Activated naive CD8-positive, alpha-beta T cell treated with anti-CD3 and anti-CD28 coated beads, Interleukin-2, amount 10 ng/mL, durations not matched to agents 7 days and 5 days (primary cell): ENCODE measurements at regions not wholly inside any gene's neighbourhood (a gene's known extent, or its start where the extent isn't known, plus 50 kb on each side); places are given as distances from the start of the nearest gene placed in this dataset.
A peak's percentile ranks its signal among the peaks of the same experiment; 100 is the strongest.
"Not testable (repeated sequence)": the region's sequence is repeated elsewhere in the genome, so short reads cannot be mapped to it uniquely, and the experiment has no call there.

Source experiments
- ATAC-seq: fragments of 150-1000 bp; cut with Tn5 transposase; one replicate; pipeline ENCODE4 v1.10.0; 2021; ENCODE audit warnings: low read depth, moderate library complexity
- POLR2A ChIA-PET: fragments of 350-600 bp; sonication (Branson Sonifier 250); formaldehyde crosslinking; loops from one replicate; lab custom pipeline; 2021; ENCODE audit warnings: antibody characterized with exemption; lab: Charles Lee
- DNase-seq: peaks from one replicate; pipeline ENCODE4 v3.0.0; 2021
- H3K27ac Mint-ChIP-seq: one replicate; pipeline ENCODE4 v1.8.0; 2022; ENCODE audit warnings: mild to moderate bottlenecking, mixed read lengths
- H3K27me3 Mint-ChIP-seq: one replicate; pipeline ENCODE4 v1.8.0; 2022; ENCODE audit warnings: mild to moderate bottlenecking, moderate library complexity, mixed read lengths
- H3K36me3 Mint-ChIP-seq: one replicate; pipeline ENCODE4 v1.8.0; 2021; ENCODE audit warnings: mild to moderate bottlenecking, mixed read lengths
- H3K4me1 Mint-ChIP-seq: one replicate; pipeline ENCODE4 v1.8.0; 2021; ENCODE audit warnings: mixed read lengths
- H3K4me3 Mint-ChIP-seq: one replicate; pipeline ENCODE4 v1.8.0; 2022; ENCODE audit warnings: mild to moderate bottlenecking, moderate library complexity, mixed read lengths
- H3K9me3 Mint-ChIP-seq: one replicate; pipeline ENCODE4 v1.8.0; 2021; ENCODE audit warnings: mixed read lengths

- ATAC-seq, H3K4me3 Mint-ChIP-seq, H3K9me3 Mint-ChIP-seq, H3K4me1 Mint-ChIP-seq, H3K36me3 Mint-ChIP-seq, H3K27me3 Mint-ChIP-seq, POLR2A ChIA-PET, H3K27ac Mint-ChIP-seq: not testable (repeated sequence)
- peak; percentile 28 for DNase-seq
Measured at GRCh38 chr14:105643406-105644052, 117.1 kb downstream of the TMEM121 start.

- H3K9me3 Mint-ChIP-seq, H3K27me3 Mint-ChIP-seq, H3K36me3 Mint-ChIP-seq, POLR2A ChIA-PET, H3K27ac Mint-ChIP-seq, H3K4me1 Mint-ChIP-seq, ATAC-seq, H3K4me3 Mint-ChIP-seq: not testable (repeated sequence)
- DNase-seq = peak; percentile 32
Measured at GRCh38 chr14:105644053-105644435, 117.7 kb downstream of the TMEM121 start.

- H3K9me3 Mint-ChIP-seq, H3K27ac Mint-ChIP-seq, H3K27me3 Mint-ChIP-seq, POLR2A ChIA-PET, ATAC-seq, H3K4me3 Mint-ChIP-seq, H3K4me1 Mint-ChIP-seq, H3K36me3 Mint-ChIP-seq: not testable (repeated sequence)
- DNase-seq = peak; percentile 28
Measured at GRCh38 chr14:105644457-105644856, 118.1 kb downstream of the TMEM121 start.

GRCh38 chr14:105644891-105645290 lies 118.5 kb downstream of the TMEM121 start:
- H3K36me3 Mint-ChIP-seq, ATAC-seq, H3K4me1 Mint-ChIP-seq, H3K27me3 Mint-ChIP-seq, H3K4me3 Mint-ChIP-seq, H3K27ac Mint-ChIP-seq, H3K9me3 Mint-ChIP-seq, DNase-seq, POLR2A ChIA-PET: not testable (repeated sequence)

- H3K27ac Mint-ChIP-seq, H3K36me3 Mint-ChIP-seq, H3K27me3 Mint-ChIP-seq, H3K4me3 Mint-ChIP-seq, ATAC-seq, H3K9me3 Mint-ChIP-seq, H3K4me1 Mint-ChIP-seq, DNase-seq, POLR2A ChIA-PET: not testable (repeated sequence)
Measured at GRCh38 chr14:105645389-105645788, 119.0 kb downstream of the TMEM121 start.

GRCh38 chr14:105646175-105646574 lies 119.8 kb downstream of the TMEM121 start:
- H3K27me3 Mint-ChIP-seq = peaks cover 2% of the 10 kb centered on the region
- DNase-seq = peak; percentile 34
- H3K4me1 Mint-ChIP-seq = no peaks in the 10 kb centered on the region
- no peak overlapping the region for H3K27ac Mint-ChIP-seq
- ATAC-seq = no peak
- no peak overlapping the region for H3K4me3 Mint-ChIP-seq
- POLR2A ChIA-PET = no interaction called here
- no peaks in the 10 kb centered on the region for H3K36me3 Mint-ChIP-seq
- no peaks in the 10 kb centered on the region for H3K9me3 Mint-ChIP-seq

GRCh38 chr14:105646711-105647281 lies 120.4 kb downstream of the TMEM121 start:
- not testable (repeated sequence) for ATAC-seq

GRCh38 chr14:105647426-105647783 lies 121.0 kb downstream of the TMEM121 start:
- H3K9me3 Mint-ChIP-seq, H3K27ac Mint-ChIP-seq, H3K27me3 Mint-ChIP-seq, H3K36me3 Mint-ChIP-seq, H3K4me3 Mint-ChIP-seq, ATAC-seq, POLR2A ChIA-PET, H3K4me1 Mint-ChIP-seq, DNase-seq: not testable (repeated sequence)

More at GRCh38 chr14:105646711-105647281, 120.4 kb downstream of the TMEM121 start:
- DNase-seq, POLR2A ChIA-PET, H3K9me3 Mint-ChIP-seq, H3K4me3 Mint-ChIP-seq, H3K36me3 Mint-ChIP-seq, H3K27me3 Mint-ChIP-seq, H3K4me1 Mint-ChIP-seq: not testable (repeated sequence)
- H3K27ac Mint-ChIP-seq = peak overlapping the region; percentile 25

- Mint-ChIP-seq H3K27ac (no peak overlapping the region), H3K4me1 (no peaks in the 10 kb centered on the region), H3K4me3 (no peak overlapping the region), H3K9me3 (no peaks in the 10 kb centered on the region), H3K27me3 (peaks cover 2% of the 10 kb centered on the region), H3K36me3 (no peaks in the 10 kb centered on the region)
- ATAC-seq (no peak), DNase-seq (no peak)
- POLR2A ChIA-PET = no interaction called here
Measured at GRCh38 chr14:105647784-105648608, 121.6 kb downstream of the TMEM121 start.

- H3K9me3 Mint-ChIP-seq, H3K36me3 Mint-ChIP-seq, H3K4me3 Mint-ChIP-seq, POLR2A ChIA-PET, H3K4me1 Mint-ChIP-seq, DNase-seq, H3K27me3 Mint-ChIP-seq, ATAC-seq: not testable (repeated sequence)
- peak overlapping the region; percentile 56 for H3K27ac Mint-ChIP-seq
Measured at GRCh38 chr14:105648609-105649535, 122.5 kb downstream of the TMEM121 start.

- H3K36me3 Mint-ChIP-seq, H3K27me3 Mint-ChIP-seq, POLR2A ChIA-PET, H3K4me1 Mint-ChIP-seq, ATAC-seq, H3K4me3 Mint-ChIP-seq, H3K27ac Mint-ChIP-seq, H3K9me3 Mint-ChIP-seq, DNase-seq: not testable (repeated sequence)
Measured at GRCh38 chr14:105652317-105652716, 125.9 kb downstream of the TMEM121 start.

GRCh38 chr14:105653921-105654320 lies 127.5 kb downstream of the TMEM121 start:
- H3K4me3 Mint-ChIP-seq, DNase-seq, H3K36me3 Mint-ChIP-seq, H3K27me3 Mint-ChIP-seq, POLR2A ChIA-PET, H3K9me3 Mint-ChIP-seq, H3K4me1 Mint-ChIP-seq, ATAC-seq, H3K27ac Mint-ChIP-seq: not testable (repeated sequence)

- H3K4me3 Mint-ChIP-seq, H3K27ac Mint-ChIP-seq, H3K4me1 Mint-ChIP-seq, POLR2A ChIA-PET, H3K36me3 Mint-ChIP-seq, ATAC-seq, H3K27me3 Mint-ChIP-seq, DNase-seq: not testable (repeated sequence)
- H3K9me3 Mint-ChIP-seq = peaks cover 21% of the 10 kb centered on the region
Measured at GRCh38 chr14:105659255-105659654, 132.9 kb downstream of the TMEM121 start.
